Lung (tissue), 11 donors: ENCODE measurements at regions not wholly inside any gene's neighbourhood (a gene's known extent, or its start where the extent isn't known, plus 50 kb on each side); places are given as distances from the start of the nearest gene placed in this dataset.

Source experiments
- ATAC-seq: fragments of 200-7000 bp; cut with Tn5 transposase; one replicate; pipeline ENCODE4 v1.9.1; 2020; ENCODE audit warnings: moderate number of reproducible peaks; ENCODE audit not compliant: insufficient read depth, low FRiP score
- DNase-seq, 3 donors: peaks; one replicate each; pipeline ENCODE4 v3.0.0-alpha.2; 2013 to 2017
- H3K27ac ChIP-seq, 2 donors: one replicate each; pipeline ENCODE4 v1.5.1; 2013; ENCODE audit warnings: mild to moderate bottlenecking in 2 of 2, moderate library complexity in 2 of 2, control low read depth in 1 of 2, inconsistent platforms in 1 of 2, low read depth in 1 of 2, low read length in 1 of 2
- H3K27me3 ChIP-seq, 3 donors: one replicate each; pipeline ENCODE4 v1.5.1; 2013; ENCODE audit warnings: low read length in 2 of 3; ENCODE audit not compliant: control insufficient read depth in 3 of 3, insufficient read depth in 3 of 3
- H3K36me3 ChIP-seq, 4 donors: one replicate each; pipeline ENCODE4 v1.5.1; 2013; ENCODE audit warnings: low read length in 4 of 4, mild to moderate bottlenecking in 1 of 4, moderate library complexity in 1 of 4; ENCODE audit not compliant: control insufficient read depth in 4 of 4, insufficient read depth in 4 of 4
- H3K4me1 ChIP-seq, 5 donors: one replicate each; pipeline ENCODE4 v1.5.1; 2013; ENCODE audit warnings: low read length in 5 of 5, mild to moderate bottlenecking in 2 of 5, moderate library complexity in 1 of 5; ENCODE audit not compliant: control insufficient read depth in 5 of 5, insufficient read depth in 5 of 5
- H3K4me3 ChIP-seq: one replicate; pipeline ENCODE4 v1.5.1; 2013; ENCODE audit warnings: mild to moderate bottlenecking, control low read depth, moderate library complexity
- H3K9ac ChIP-seq, 2 donors: one replicate each; pipeline ENCODE4 v1.5.1; 2013; ENCODE audit warnings: low read length in 2 of 2, control low read depth in 1 of 2; ENCODE audit not compliant: insufficient read depth in 1 of 2
- H3K9me3 ChIP-seq, 4 donors: one replicate each; pipeline ENCODE4 v1.5.1; 2013; ENCODE audit warnings: low read length in 3 of 4, mild to moderate bottlenecking in 1 of 4, moderate library complexity in 1 of 4; ENCODE audit not compliant: control insufficient read depth in 4 of 4, insufficient read depth in 3 of 4
- WGBS, 2 donors: extraction: QIAGEN DNeasy Blood & Tissue Kit; methylation state at CpG; one replicate each; pipeline ENCODE4 v1.1.7; 2013; 5-methylcytosine and 5-hydroxymethylcytosine counted together
- TF ChIP-seq, protein P1 (sequence below): IDR thresholded peaks from 2 replicates; pipeline ENCODE4 v1.5.1; 2012; ENCODE audit warnings: mild to moderate bottlenecking; ENCODE audit errors: control extremely low read depth, extremely low read depth
- donor health status: control.
- donor health status: control.
- donor health status: Bipolar disorder and iron deficiency.
- donor health status: healthy.
- donor health status: DM: yes; HTN: yes; CAD: no.

DNA sequence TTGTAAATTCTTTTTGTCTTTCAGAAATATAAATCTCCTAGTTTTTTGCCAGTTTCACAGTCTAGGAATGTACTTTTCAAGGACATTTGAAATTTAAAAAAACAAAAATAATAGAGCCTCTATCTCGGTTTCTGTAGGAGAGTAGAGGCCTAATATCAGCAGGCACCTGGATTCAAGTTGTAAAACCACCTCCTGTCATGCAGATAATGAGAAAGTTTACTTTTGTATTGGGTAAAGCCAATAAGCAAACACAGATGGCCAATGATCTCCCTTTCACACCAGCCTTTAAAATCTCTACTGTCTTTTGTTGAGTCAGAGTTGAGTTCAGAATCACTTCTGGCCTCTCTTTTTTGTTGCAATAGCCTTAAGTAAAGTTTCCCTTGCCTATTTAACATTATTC, 1499.9 kb downstream of the PCDH18 start:
- ATAC-seq (no peak), DNase-seq (no peak)
- Histone ChIP-seq H3K27ac (no peak overlapping the region), H3K9ac (no peak overlapping the region), H3K27me3 (no peaks in the 10 kb centered on the region), H3K9me3 (no peaks in the 10 kb centered on the region), H3K36me3 (no peaks in the 10 kb centered on the region), H3K4me3 (no peak overlapping the region), H3K4me1 (no peaks in the 10 kb centered on the region)
- WGBS, 2 donors: 72 to 82% methylated on average over 1 of the region's 1 CpG
- TF ChIP-seq, protein P1, sequence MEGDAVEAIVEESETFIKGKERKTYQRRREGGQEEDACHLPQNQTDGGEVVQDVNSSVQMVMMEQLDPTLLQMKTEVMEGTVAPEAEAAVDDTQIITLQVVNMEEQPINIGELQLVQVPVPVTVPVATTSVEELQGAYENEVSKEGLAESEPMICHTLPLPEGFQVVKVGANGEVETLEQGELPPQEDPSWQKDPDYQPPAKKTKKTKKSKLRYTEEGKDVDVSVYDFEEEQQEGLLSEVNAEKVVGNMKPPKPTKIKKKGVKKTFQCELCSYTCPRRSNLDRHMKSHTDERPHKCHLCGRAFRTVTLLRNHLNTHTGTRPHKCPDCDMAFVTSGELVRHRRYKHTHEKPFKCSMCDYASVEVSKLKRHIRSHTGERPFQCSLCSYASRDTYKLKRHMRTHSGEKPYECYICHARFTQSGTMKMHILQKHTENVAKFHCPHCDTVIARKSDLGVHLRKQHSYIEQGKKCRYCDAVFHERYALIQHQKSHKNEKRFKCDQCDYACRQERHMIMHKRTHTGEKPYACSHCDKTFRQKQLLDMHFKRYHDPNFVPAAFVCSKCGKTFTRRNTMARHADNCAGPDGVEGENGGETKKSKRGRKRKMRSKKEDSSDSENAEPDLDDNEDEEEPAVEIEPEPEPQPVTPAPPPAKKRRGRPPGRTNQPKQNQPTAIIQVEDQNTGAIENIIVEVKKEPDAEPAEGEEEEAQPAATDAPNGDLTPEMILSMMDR: no peak

DNA sequence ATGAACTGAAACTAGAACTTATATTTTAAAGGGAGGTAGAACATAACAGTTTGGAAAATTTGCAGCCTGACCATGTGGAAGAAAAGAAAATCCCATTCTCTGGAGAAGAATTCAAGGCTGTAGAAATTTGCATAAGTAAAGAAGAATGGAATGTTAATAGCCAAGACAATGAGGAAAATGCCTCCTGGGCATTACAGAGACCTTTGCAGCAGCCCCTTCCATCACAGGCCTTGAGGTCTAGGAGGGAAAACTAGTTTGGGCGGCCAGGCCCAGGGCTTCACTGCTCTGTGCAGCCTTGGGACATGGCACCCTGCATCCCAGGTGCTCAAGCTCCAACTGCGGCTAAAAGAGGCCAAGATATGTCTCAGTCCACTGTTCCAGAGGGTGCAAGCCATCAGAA, 1506.8 kb downstream of the PCDH18 start:
- TF ChIP-seq, protein P1: no peak
- Histone ChIP-seq H3K9ac (no peak overlapping the region), H3K27me3 (no peaks in the 10 kb centered on the region), H3K27ac (no peak overlapping the region), H3K9me3 (peaks cover 0 to 3% (median 2%) of the 10 kb centered on the region in 4 donors), H3K4me1 (no peaks in the 10 kb centered on the region), H3K36me3 (no peaks in the 10 kb centered on the region), H3K4me3 (no peak overlapping the region)
- DNase-seq: no peak
- no peak for ATAC-seq
- 0 to 92% methylated on average over 2 of the region's 2 CpGs for WGBS, 2 donors

DNA sequence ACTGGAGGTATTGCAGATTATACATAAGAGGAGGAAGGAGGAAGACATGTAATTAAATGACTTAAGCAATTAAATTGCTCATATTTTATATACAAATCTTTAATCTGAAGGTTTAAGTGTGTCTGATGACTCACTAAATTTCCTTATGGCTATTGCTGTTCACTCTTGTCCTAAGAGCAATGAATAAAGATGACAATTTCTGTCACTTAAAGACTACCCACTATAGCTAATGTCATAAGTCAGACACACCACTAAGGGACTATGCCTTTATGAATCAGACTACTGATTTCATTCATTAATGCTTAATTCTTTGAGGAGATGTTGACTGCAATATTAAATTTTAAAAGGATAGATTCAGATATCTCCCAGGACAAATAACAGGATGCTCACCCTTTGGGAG, 1514.7 kb downstream of the PCDH18 start:
- no peaks in the 10 kb centered on the region for H3K36me3 ChIP-seq
- no peak overlapping the region for H3K4me3 ChIP-seq
- DNase-seq: no peak
- H3K27me3 ChIP-seq: no peaks in the 10 kb centered on the region
- no peaks in the 10 kb centered on the region for H3K4me1 ChIP-seq
- H3K9ac ChIP-seq: no peak overlapping the region
- TF ChIP-seq, protein P1: no peak
- no peak for ATAC-seq
- H3K27ac ChIP-seq: no peak overlapping the region
- H3K9me3 ChIP-seq: no peaks in the 10 kb centered on the region

DNA sequence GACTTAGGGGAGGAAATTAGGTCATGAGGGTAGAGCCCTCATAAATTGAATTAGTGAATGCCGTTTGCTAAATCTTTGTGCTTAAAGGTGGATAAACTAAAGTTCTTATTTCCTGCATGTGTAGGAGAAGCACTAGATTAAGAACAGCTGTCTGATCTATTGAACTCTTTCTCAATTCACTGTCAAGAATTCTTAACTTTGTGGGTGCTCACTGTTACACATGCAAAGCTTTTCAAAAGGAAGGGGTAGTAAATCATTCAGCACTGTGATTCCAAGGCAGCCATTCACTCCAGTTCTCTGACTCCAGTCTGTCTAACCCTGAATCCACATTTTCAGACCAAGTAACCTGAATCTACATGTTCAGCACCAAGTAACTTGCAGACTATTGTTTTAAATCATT, 1520.1 kb downstream of the PCDH18 start:
- H3K9ac ChIP-seq: no peak overlapping the region
- H3K36me3 ChIP-seq: no peaks in the 10 kb centered on the region
- DNase-seq (no peak), ATAC-seq (no peak)
- 58 to 69% methylated on average over 1 of the region's 1 CpG for WGBS, 2 donors
- TF ChIP-seq, protein P1: no peak
- H3K27me3 ChIP-seq: no peaks in the 10 kb centered on the region
- no peak overlapping the region for H3K27ac ChIP-seq
- no peaks in the 10 kb centered on the region for H3K4me1 ChIP-seq
- peaks cover 0 to 10% (median 0%) of the 10 kb centered on the region in 4 donors for H3K9me3 ChIP-seq
- no peak overlapping the region for H3K4me3 ChIP-seq
